Fibroblast of pulmonary artery (primary cell): ENCODE measurements at regions not wholly inside any gene's neighbourhood (a gene's known extent, or its start where the extent isn't known, plus 50 kb on each side); places are given as distances from the start of the nearest gene placed in this dataset.

Experiments used
- DNase-seq: peaks from one replicate; pipeline ENCODE4 v3.0.0-alpha.2; 2010; ENCODE audit warnings: low read depth
- H3K4me3 ChIP-seq: replicated peaks from 2 replicates; pipeline ENCODE4 v1.5.1; 2011; ENCODE audit warnings: low read depth, mild to moderate bottlenecking, control low read depth, low read length, moderate library complexity
- CTCF ChIP-seq: IDR thresholded peaks from 2 replicates; pipeline ENCODE4 v1.5.1; 2011; ENCODE audit warnings: mild to moderate bottlenecking, control low read depth, low read length, inconsistent platforms; ENCODE audit errors: missing control alignments

- H3K4me3 ChIP-seq = no peak overlapping the region
- no peak for TF ChIP-seq CTCF
- DNase-seq = no peak
Observed at GRCh38 chr7:96527133-96527827, 182.4 kb downstream of the SEM1 start.

GRCh38 chr7:96526496-96526895, 183.2 kb downstream of the SEM1 start:
- no peak overlapping the region for H3K4me3 ChIP-seq
- DNase-seq = no peak
- TF ChIP-seq CTCF = no peak

GRCh38 chr7:96521068-96521894, 188.4 kb downstream of the SEM1 start:
- no peak for DNase-seq
- H3K4me3 ChIP-seq = no peak overlapping the region
- no peak for TF ChIP-seq CTCF

- DNase-seq = peak; percentile 3
- no peak for TF ChIP-seq CTCF
- H3K4me3 ChIP-seq = no peak overlapping the region
Observed at GRCh38 chr7:96508371-96508770, 186.5 kb upstream of the SLC25A13 start.

- DNase-seq = no peak
- no peak for TF ChIP-seq CTCF
- H3K4me3 ChIP-seq = no peak overlapping the region
Observed at GRCh38 chr7:96503597-96503996, 181.7 kb upstream of the SLC25A13 start.

- no peak for TF ChIP-seq CTCF
- DNase-seq = no peak
- H3K4me3 ChIP-seq = no peak overlapping the region
Observed at GRCh38 chr7:96501318-96501717, 179.4 kb upstream of the SLC25A13 start.
